Transverse colon (tissue), 4 donors: ENCODE measurements at regions not wholly inside any gene's neighbourhood (a gene's known extent, or its start where the extent isn't known, plus 50 kb on each side); places are given as distances from the start of the nearest gene placed in this dataset.

Experiments used
- DNase-seq: peaks from one replicate; pipeline ENCODE4 v3.0.0-alpha.2; 2019
- H3K27ac ChIP-seq, 4 donors: fragments of 200-600 bp; sonication (generic); 2 replicates each; pipeline ENCODE4 v1.5.1; 2016 to 2018; ENCODE audit warnings: inconsistent platforms in 4 of 4
- H3K27me3 ChIP-seq: fragments of 200-600 bp; sonication (generic); 2 replicates; pipeline ENCODE4 v1.5.1; 2017; ENCODE audit warnings: inconsistent platforms
- H3K36me3 ChIP-seq, 4 donors: fragments of 200-600 bp; sonication (generic); 2 replicates each; pipeline ENCODE4 v1.5.1; 2017 to 2019; ENCODE audit warnings: inconsistent platforms in 4 of 4
- H3K4me1 ChIP-seq, 4 donors: fragments of 200-600 bp; sonication (generic); 2 replicates each; pipeline ENCODE4 v1.5.1; 2017 to 2020; ENCODE audit warnings: inconsistent platforms in 4 of 4
- H3K4me3 ChIP-seq, 4 donors: fragments of 200-600 bp; sonication (generic); 1 replicate in 1 of 4; 2 replicates in 3 of 4; pipeline versions ENCODE4 v1.5.1 to v1.6.1; 2017 to 2019; ENCODE audit warnings: inconsistent platforms in 4 of 4
- H3K9me3 ChIP-seq, 2 donors: fragments of 200-600 bp; sonication (generic); 2 replicates each; pipeline ENCODE4 v1.5.1; 2017 to 2019; ENCODE audit warnings: inconsistent platforms in 2 of 2
- CTCF ChIP-seq, 5 experiments: fragments of 200-600 bp in 3 of 5; fragments of 450-650 bp in 2 of 5; sonication (generic) in 3 of 5; IDR thresholded peaks; 1 replicate in 2 of 5; 2 replicates in 3 of 5; pipeline ENCODE4 v1.5.1; 2016 to 2017; ENCODE audit warnings: antibody characterized with exemption in 5 of 5, inconsistent platforms in 3 of 5, mild to moderate bottlenecking in 2 of 5, moderate library complexity in 1 of 5
- EP300 ChIP-seq: sonication (generic); formaldehyde crosslinking; IDR thresholded peaks from one replicate; pipeline ENCODE4 v1.6.1; 2017; ENCODE audit warnings: antibody characterized with exemption, low read depth
- POLR2A ChIP-seq: fragments of 450-650 bp; IDR thresholded peaks from one replicate; pipeline ENCODE4 v1.6.1; 2016; ENCODE audit warnings: antibody characterized with exemption, mild to moderate bottlenecking, moderate library complexity
- POLR2AphosphoS5 ChIP-seq, 3 donors: sonication (generic); formaldehyde crosslinking; IDR thresholded peaks; one replicate each; pipeline ENCODE4 v1.6.1; 2016; ENCODE audit warnings: antibody characterized with exemption in 3 of 3
- WGBS, 2 donors: methylation state at CpG; one replicate each; pipeline ENCODE4 v1.1.5; 2018; ENCODE audit warnings: low coverage in 1 of 2; 5-methylcytosine and 5-hydroxymethylcytosine counted together
- in situ Hi-C, 4 donors: fragments of 200-750 bp; cut with MboI; loops; one replicate each; pipeline versions ENCODE4 v1.15.0 to v1.15.1; 2017; ENCODE audit warnings: low sequenced_read_pairs in 3 of 4, low pct_ligation_motif_present in 1 of 4, low pct_unique_long_range_greater_than_20kb in 1 of 4
- intact Hi-C: fragments of 100-400 bp; cut with DNase I; formaldehyde crosslinking; loops from one replicate; pipeline ENCODE4 v1.15.1; 2023; ENCODE audit warnings: low total_unique reads

GRCh38 chr17:69800870-69801269 is 274.2 kb upstream of the KCNJ16 start:
- in situ Hi-C loops: no loop called here

GRCh38 chr17:69801368-69801767 is 273.7 kb upstream of the KCNJ16 start:
- H3K36me3 ChIP-seq: no peaks in the 10 kb centered on the region

More at GRCh38 chr17:69800870-69801269, 274.2 kb upstream of the KCNJ16 start:
- TF ChIP-seq EP300: no peak
- no peak for TF ChIP-seq CTCF (IDR thresholded peaks at IDR 0.05)
- no peak for TF ChIP-seq POLR2AphosphoS5 (IDR thresholded peaks at IDR 0.05)
- no peak for TF ChIP-seq POLR2A
- DNase-seq: no peak
- intact Hi-C loops: no loop called here
- 100% methylated on average over 2 of the region's 3 CpGs; no CpG with 5 or more reads in 1 of the 2 donors for WGBS, 2 donors
- Histone ChIP-seq H3K4me1 (no peaks in the 10 kb centered on the region), H3K9me3 (no peaks in the 10 kb centered on the region), H3K27ac (no peak overlapping the region), H3K27me3 (no peaks in the 10 kb centered on the region), H3K36me3 (no peaks in the 10 kb centered on the region), H3K4me3 (no peak overlapping the region)

GRCh38 chr17:69802045-69802740 is 272.8 kb upstream of the KCNJ16 start:
- Histone ChIP-seq H3K4me1 (no peaks in the 10 kb centered on the region), H3K9me3 (no peaks in the 10 kb centered on the region), H3K4me3 (no peak overlapping the region), H3K27me3 (no peaks in the 10 kb centered on the region), H3K36me3 (no peaks in the 10 kb centered on the region), H3K27ac (no peak overlapping the region)
- in situ Hi-C loops: no loop called here
- WGBS, 2 donors: 90% methylated on average over 5 of the region's 5 CpGs; no CpG with 5 or more reads in 1 of the 2 donors
- no peak for TF ChIP-seq EP300
- intact Hi-C loops: no loop called here
- DNase-seq: no peak

More at GRCh38 chr17:69801368-69801767, 273.7 kb upstream of the KCNJ16 start:
- no peak overlapping the region for H3K4me3 ChIP-seq
- DNase-seq: no peak
- no peaks in the 10 kb centered on the region for H3K4me1 ChIP-seq
- no peak overlapping the region for H3K27ac ChIP-seq
- WGBS, 2 donors: 96% methylated on average over 3 of the region's 3 CpGs; no CpG with 5 or more reads in 1 of the 2 donors
- intact Hi-C loops (no loop called here), in situ Hi-C loops (no loop called here)
- TF ChIP-seq EP300: no peak
- H3K27me3 ChIP-seq: no peaks in the 10 kb centered on the region
- no peaks in the 10 kb centered on the region for H3K9me3 ChIP-seq

GRCh38 chr17:69809331-69809730 is 265.7 kb upstream of the KCNJ16 start:
- in situ Hi-C loops (no loop called here), intact Hi-C loops (no loop called here)
- no peaks in the 10 kb centered on the region for H3K9me3 ChIP-seq
- no peak overlapping the region for H3K27ac ChIP-seq
- H3K27me3 ChIP-seq: no peaks in the 10 kb centered on the region
- no peaks in the 10 kb centered on the region for H3K36me3 ChIP-seq
- no peak for DNase-seq
- 76% methylated on average over 1 of the region's 1 CpG; no CpG with 5 or more reads in 1 of the 2 donors for WGBS, 2 donors
- H3K4me1 ChIP-seq: no peaks in the 10 kb centered on the region
- no peak overlapping the region for H3K4me3 ChIP-seq
- no peak for TF ChIP-seq POLR2AphosphoS5 (IDR thresholded peaks at IDR 0.05)
- no peak for TF ChIP-seq POLR2A
- no peak for TF ChIP-seq CTCF (IDR thresholded peaks at IDR 0.05)
- TF ChIP-seq EP300: no peak

- Histone ChIP-seq H3K9me3 (no peaks in the 10 kb centered on the region), H3K36me3 (no peaks in the 10 kb centered on the region), H3K27me3 (no peaks in the 10 kb centered on the region), H3K4me1 (no peaks in the 10 kb centered on the region), H3K27ac (no peak overlapping the region), H3K4me3 (no peak overlapping the region)
- no peak for TF ChIP-seq POLR2A
- TF ChIP-seq POLR2AphosphoS5 (IDR thresholded peaks at IDR 0.05): no peak
- TF ChIP-seq CTCF (IDR thresholded peaks at IDR 0.05): no peak
- TF ChIP-seq EP300: no peak
- no peak for DNase-seq
- intact Hi-C loops (loop anchor here (10.0 kb wide), 1 partner anchor 246 kb away; no protein-coding TSS in a partner anchor), in situ Hi-C loops (no loop called here)
- WGBS, 2 donors: 35 to 75% methylated on average over 2 to 6 of the region's 6 CpGs
These were observed 264.6 kb upstream of the KCNJ16 start for GRCh38 chr17:69810326-69810965.
